Hematopoietic multipotent progenitor cell (in vitro differentiated cells): ENCODE measurements at regions not wholly inside any gene's neighbourhood (a gene's known extent, or its start where the extent isn't known, plus 50 kb on each side); places are given as distances from the start of the nearest gene placed in this dataset.

Experiments
- DNase-seq, 3 donors: peaks; one replicate each; pipeline ENCODE4 v3.0.0-alpha.2; 2011 to 2015; ENCODE audit warnings: low read depth in 2 of 3, low spot score in 2 of 3

DNA sequence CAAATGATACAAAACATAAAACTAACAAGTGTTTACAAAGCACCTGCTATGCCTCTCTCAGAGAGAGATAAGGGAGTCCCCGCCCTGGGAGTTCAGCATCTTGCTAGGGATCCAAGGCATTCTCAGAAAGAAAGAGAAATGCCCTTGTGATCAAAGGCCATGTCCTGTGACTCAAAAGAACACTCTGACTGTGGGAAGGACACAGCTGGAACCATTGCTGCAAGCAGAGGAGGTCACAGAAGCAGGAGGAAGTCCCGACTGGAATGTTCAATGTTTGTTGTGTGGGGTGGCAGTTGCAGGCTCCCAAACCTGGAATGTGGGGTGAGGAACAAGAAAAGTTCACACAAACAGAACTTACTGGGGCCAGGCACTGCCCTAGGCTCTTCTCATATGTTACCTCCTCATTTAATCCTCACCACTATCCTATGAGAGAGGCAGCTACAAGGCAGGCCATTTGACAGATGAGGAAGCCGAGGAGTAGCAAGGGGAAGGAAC is 93.0 kb upstream of the GRIK3 start:
- no peak for DNase-seq

DNA sequence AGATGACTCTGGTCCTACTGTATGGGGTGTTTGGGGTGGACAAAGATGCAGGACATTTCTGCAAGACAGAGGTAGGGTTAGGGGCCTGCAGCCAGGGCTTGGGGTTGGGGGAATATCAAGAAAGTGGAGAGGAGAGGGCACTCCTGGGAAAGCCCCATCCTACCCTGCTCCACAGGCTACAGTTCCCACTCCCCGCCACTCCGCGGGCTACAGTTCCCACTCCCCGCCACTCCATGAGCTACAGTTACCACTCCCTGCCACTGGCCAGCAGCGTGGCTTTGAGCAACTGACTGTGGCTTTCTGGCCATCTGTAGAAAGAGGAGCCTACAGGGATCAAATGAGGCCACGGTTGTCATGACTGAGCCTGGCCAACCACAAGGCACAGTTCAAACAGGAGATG is 93.8 kb upstream of the GRIK3 start:
- no peak for DNase-seq

DNA sequence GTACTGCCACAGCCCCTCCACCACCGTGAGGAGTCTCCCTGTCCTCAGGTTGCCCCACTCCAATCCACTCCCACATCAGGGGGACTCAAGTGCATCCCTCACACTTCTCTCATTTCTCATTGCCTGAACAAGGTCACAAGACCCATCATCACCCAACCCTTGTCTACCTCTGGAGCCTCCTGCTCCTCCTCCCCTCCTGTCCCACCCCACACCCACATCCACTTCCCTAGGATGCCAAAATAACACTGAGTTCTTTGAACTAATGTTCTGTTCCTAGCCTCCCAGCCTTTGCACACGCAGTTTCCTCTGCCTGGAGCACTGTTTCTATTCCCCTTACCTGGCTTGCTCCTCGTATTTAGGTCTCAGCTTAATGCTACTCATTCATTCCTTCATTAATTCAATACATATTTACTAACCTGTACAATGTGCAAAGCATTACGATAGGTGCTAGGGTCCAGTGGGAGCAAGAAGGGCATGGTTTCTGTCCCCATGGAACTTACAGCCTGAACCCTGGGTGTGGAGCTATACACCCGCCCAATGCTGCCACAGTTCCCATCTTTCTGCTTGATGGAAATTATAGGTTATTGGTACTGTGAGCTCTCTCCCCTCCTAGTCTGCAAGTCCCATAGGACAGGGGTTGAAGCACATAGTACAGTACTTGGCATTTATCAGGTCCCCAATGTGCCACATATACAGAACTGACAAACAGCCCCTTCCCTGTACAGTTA is 96.1 kb upstream of the GRIK3 start:
- no peak for DNase-seq

DNA sequence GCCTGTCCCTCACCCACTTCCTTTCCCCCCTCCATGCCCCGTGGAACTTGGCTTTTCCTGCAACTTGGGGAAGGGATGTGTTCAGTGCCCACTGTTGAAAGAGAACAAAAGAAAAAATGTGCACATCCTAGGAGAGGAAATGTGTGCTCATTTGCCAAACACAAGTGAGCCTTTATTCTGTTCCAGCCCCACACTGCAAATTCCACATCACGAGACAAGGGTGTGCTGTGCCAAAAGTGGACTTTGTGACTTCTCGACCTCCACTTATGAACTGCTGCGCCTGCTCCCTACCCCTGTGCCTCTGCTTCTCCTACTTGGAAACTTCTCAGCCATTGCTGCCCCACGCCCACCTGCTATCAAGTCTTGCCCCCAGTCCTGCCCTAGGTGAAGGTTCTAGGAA is 97.0 kb upstream of the GRIK3 start:
- DNase-seq, result no peak

DNA sequence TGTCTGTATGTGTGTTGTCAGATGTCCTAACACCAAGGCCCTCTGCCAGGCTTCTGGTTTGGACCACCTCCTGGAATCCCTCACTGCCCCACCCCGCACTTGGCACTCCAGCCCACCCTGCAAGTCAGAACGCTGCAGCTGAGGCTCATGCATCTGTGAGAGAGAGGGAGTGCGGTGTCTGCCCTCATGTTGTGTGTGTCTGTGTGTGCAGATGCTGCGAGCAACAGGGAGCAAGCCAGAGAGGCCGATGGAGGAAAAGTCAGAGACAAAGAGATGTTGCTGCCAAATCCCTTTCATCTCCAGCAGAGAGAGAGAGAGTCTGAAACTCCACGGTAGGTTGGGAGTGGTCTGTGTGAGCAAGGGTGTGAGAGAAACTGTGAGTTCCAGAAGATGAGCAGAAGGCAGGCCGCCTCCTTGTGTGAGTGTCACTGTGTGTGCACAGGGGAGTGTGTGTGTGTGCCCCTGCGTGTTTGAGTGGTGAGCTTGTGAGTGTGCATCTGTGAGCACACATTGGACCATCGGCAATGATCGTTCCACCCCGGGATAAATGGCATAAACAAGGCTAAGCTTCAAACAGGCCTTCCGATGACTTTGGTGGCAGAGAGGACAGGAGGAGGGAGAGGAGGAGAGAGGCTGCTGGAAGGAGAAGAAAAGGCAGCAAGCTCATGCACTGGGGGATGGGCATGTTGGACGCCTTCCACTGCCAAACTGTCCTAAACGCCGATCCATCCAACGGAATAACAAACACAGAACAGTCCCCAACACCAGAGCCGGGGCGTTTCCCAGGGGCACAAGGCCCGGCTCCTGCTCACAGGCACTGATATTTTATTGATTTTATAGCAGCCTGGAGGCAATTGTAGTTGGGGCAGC is 99.2 kb upstream of the GRIK3 start:
- DNase-seq, result no peak

DNA sequence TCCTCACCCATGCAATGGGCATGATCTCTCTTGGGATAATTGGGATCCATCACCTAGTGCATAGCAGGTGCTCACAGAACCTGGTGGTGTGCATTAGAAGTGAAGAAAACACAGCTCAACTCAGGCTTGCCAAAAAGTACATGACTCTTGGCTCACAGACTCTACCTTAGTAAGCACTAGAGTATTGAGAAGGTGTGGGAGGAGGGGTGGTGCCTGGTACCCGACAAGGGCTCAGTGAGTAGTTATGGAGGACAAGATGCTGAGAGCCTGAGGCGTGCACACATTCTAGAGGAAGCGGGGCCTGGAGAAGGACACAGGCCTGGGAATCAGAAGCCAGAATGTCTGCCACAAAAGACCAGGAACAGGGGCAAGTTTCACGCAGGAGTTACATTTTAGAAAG is 100.3 kb upstream of the GRIK3 start:
- DNase-seq, result no peak

DNA sequence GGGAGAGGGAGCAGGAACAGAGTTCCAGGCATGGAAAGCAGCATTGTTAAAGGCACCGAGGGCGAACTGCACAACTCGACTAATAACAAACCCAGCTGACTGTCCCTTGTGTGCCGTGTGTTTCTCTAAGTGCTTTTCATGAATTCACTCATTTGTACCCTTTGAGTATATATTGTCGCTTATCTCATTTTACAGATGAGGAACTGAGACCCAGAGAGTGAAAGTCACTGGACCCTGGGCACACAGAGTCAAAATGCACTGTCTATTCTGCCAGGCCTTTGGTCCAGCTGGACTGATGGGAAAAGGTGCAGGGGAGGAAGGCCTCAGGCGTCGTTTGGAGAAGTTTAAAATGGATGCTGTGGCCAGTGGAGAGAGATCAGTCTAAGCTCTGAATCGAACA is 100.7 kb upstream of the GRIK3 start:
- DNase-seq, result no peak

DNA sequence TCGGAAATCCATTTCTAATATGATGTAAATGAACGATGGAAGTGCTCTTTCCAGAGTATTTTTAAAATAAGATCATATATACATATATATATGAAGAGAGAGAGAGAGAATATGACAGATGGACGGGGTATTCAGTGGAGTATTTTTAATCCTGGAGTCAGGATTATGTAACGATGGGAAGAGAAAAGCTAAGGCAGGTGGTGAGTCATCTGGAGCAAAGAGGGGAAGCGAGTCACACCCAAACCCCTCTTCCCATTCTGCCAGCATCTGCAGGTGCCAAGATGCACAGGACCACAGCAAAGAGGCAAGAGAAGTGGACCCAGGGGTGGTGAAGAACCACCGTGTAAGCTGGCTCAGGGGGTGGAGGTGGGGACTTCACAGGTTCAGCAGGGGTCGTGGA is 102.7 kb upstream of the GRIK3 start:
- no peak for DNase-seq

DNA sequence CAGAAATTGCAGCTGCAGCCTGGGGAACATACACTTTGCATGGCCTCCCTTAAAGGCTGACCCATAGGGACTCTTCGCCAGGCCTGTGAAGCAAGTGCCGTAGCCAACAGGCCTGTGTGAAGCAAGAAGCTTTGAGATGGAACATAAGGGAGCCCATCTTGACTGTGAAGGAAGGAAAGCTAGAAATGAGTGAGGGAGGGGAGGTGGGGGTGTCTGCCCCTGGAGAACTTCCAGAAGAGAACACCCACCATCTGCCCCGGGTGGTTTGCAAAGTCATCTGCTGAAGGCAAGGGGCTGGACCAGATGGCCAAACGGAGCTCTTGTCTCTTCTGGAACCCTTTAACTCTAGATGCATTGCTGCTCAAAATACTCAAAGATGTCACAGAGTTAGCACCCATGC is 103.3 kb upstream of the GRIK3 start:
- no peak for DNase-seq

DNA sequence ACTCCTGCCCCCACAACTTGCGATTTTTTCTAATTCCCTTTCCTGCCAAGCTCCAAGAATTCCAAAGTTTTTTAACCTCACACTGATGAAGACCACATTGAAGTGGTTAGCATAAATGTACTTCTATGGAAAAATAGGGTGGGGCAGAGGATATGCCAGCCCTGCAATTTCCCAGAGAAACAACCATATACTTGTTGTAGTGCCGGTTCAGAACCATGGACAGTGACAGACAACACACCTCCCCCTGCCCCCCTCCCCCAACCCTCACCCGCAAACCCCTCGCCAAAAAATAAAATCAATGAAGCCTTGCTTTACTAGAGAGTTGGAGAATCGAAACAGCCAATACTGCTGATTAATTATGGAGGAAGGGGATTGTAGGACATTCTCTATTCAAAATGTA is 109.5 kb upstream of the GRIK3 start:
- DNase-seq, result no peak

DNA sequence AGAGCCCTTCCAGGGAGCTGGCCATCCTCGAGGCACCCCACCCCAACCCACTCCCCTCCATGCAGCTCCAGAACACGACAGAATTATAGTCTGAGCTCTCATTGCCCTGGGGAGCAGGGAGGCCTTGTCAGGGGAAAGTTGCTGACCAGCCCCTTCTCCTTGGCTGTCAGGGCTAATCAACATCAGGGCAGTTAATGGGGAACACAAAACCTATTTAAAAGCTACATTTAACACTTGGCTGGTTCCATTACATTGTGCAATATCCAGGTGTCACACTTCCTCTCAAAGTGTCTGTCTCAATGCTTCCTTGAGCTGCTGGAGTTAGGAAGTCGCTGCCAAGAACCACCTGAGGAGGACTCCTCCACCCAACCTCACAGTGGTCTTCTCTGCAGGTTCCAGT is 111.8 kb upstream of the GRIK3 start:
- no peak for DNase-seq

DNA sequence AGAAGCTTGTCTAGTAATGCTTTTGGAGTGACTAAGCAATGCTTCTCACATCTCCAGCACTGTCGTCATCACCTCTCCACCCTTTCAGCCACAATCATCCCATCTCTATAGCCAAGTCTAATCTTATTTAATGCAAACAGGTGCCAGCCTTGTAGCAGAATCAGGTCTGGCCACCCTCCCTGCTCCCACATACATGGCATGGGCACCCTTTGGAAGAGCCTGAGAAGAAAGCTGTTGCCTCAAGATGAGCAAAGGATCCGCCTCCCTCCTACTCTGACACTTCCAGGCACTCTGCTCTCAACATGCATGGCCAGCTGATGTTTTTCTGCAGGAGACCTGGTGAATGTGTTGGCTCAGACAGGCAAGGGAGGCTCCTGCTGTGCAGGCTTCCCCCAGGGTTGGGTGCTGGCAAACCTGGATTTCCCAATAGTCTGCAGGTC is 113.1 kb upstream of the GRIK3 start:
- no peak for DNase-seq

DNA sequence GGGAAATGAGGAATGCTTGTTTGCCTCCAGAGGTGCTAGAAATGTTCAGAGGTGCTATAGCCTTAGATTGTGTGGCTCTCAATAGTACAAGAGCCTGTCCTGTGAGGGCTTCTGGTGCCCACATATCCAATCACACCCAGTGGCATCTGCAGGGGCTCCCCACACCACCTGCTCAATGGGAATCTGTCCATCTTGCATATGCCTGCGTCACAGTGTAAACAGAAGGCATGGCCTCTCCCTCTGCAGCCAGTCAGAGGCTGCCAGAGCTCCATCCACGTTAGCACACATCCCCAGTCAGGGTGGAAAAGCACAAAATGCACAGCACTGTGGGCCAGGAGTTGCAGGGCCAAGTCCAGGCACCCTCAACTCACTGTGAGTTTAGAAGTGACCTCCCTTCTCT is 113.6 kb upstream of the GRIK3 start:
- no peak for DNase-seq

DNA sequence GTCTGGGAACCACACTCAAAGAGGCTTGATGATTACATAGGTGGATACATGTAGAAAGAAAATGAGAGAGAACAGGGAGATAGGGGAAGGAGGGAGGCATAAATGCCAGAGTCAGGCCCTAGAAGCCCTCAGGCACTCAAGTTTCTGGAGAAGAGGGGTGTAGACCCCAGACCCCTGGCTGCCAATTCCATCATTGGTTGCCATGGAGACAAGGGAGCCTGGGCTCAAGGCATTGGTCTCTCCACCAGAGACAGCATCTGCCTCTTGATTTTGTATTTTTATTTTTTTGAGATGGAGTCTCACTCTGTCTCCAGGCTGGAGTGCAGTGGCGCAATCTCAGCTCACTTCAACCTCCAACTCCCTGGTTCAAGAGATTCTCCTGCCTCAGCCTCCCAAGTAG is 114.3 kb upstream of the GRIK3 start:
- DNase-seq, result no peak

DNA sequence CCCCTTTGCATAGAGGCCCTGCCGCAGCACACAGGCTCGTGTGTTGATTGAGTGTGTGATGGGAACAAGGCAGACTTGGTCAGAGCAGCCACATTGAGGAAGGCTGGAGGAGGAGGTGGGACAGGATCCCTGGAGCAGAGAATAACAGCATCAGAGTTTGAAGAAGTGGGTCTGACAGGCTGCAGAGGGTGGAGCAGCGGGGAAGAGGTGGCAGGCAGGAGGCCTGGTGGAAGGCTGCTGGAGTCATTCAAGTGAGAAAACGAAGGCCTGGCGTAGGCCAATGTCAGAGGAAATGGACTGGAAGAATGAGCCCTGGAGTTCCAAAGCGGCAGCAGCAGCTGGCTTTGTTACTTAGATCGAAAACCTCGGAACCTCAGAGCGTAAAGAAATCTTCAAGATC is 115.0 kb upstream of the GRIK3 start:
- no peak for DNase-seq

DNA sequence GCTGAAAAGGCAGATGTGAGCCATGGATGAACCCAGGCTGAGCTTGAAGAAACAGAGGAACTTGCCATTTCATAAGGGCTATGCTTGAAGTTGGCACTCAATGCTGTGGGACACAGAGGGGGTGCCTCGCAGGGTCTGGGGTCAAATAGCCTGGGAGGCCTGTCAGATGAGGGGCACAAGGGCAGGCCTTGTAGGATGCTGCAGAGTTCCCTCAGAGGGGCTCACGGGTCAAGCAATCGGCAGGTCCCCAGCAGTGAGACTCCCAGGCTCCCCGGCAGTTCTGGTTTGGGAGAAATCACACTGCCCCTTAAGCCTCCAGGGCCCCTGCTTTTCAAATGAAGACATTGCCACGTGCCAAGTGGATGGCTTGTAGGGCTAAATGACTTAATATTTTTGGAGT is 116.7 kb upstream of the GRIK3 start:
- DNase-seq, result no peak

DNA sequence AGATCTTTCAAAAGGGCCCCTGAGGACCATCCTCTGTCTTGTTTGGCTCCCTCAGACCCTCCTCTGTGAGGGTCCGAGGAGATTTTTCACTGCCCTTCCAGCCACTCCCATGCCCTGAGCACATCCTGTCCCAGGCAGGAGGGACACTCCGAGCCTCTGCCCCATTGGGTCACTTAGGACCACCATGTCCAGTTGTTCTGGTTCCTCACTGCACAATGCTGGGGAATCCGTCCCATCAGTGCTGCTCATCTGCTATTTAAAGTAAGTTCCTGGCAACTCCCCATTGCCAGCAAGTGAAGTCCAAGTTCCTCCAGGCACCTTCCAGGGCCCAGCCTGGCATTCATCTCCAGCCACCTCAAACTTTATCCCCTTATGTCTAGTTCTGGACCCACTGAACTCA is 117.5 kb upstream of the GRIK3 start:
- DNase-seq, result no peak

DNA sequence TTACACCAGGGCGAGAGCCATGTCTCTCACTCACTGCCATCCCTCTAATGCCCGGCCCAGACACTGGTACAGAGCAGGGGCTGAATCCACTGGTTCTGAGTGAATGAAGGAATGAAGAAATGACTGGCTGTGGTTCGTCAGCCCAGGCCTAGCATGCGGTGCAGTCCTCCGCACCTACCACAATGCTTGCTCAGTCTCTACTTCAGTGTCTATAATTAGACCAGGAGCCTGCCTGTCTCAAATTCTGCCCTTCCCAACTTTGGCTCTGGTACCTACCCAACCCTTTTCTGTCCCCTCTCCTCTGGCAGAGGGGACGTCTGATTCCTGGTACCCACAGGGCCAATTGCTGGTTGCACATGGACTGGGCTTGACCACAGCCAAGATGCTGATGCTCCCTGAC is 118.2 kb upstream of the GRIK3 start:
- no peak for DNase-seq

DNA sequence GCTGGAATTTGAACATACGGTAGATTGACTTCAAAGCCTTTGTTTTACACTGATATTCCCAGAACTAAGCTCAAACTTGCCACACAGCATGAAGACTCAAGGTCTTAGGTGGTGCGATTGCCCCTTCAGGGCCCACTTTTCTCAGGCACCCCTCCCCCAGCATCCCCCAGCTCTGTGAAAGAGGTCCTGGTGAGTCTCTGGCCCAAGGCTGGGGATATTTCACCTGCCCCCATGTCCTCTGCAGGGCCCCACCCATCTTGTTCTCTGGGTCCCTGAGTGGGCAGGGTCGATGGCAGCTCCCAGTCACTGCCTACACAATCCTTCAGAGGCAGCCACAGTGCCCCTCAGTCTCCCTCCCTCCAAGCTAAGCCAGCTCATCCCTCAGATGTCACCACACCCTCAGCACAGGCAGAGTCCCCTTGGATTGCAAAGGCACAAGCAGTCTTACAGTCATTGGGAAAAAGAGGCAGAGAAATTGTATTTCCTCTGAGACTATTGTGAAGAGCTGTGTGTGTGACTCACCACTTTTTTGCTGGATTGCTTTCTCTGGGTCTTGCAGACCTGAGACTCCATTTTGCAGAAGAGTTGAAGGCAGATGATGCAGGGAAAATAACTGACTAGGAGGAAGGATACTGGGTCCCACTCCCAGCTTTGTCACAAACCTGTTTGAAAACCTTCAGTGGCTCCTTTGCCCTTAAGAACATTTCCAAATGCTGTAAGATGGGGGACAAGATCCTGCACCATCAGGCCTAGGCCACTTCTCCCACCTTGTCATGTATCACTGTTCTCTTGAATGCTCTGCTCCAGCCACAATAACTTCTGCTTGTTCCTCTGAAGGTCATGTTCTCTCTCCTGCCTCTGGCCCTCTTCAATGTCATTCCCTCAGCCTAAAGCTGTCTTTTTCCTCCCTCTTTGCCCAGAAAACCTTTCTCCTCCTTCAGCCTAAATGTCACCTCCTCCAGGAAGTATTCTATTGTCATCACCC is 119.1 kb upstream of the GRIK3 start:
- DNase-seq, result no peak

DNA sequence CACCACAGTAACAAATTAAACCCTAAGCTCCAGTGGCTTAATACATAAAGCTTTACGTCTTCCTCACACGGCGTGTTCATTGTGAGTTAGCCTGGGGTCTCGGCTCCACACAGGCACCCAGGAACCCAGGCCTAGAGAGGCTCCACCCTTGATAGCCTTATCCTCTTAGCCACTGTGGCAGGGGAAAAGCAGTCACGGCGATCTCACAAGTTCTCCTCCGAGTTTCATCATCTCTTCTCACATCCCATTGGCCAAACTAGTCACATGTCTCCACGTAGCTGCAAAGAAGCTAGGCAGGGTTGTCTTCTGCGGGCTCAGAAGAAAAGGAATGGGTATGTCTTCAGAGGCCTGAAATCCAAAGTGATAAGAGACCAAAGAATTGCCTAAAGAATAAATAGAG is 122.3 kb upstream of the GRIK3 start:
- DNase-seq, result no peak

DNA sequence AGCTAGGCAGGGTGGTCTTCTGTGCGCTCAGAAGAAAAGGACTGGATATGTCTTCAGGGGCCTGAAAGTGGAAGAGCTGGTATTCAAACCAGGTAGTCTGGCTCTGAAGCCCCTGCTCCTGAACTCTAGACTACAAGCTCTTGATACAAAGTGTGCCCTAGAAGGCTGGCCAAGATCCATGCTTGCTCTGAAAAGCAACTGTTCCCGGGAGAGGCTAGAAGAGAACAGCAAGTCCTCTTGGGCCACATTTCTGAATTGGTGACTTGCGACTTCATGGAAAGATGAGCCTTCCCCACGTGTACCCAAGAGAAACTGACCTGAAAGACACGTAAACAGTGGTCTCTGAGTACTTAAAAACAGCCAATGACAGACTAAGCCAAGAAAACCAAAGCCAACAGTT is 123.3 kb upstream of the GRIK3 start:
- DNase-seq, result no peak
